AG10803 (cell line): ENCODE measurements at regions not wholly inside any gene's neighbourhood (a gene's known extent, or its start where the extent isn't known, plus 50 kb on each side); places are given as distances from the start of the nearest gene placed in this dataset.

Experiments used
- DNase-seq: peaks from one replicate; pipeline ENCODE4 v3.0.0; 2010; ENCODE audit warnings: low read depth
- H3K4me3 ChIP-seq: 2 replicates; pipeline ENCODE4 v1.5.1; 2011; ENCODE audit warnings: mild to moderate bottlenecking, low read length, control low read depth
- CTCF ChIP-seq: conservative IDR thresholded peaks from 2 replicates; pipeline ENCODE4 v1.5.1; 2011; ENCODE audit warnings: mild to moderate bottlenecking, low read length, control low read depth, inconsistent platforms

- no peak for TF ChIP-seq CTCF
- no peak for DNase-seq
- H3K4me3 ChIP-seq: no peak overlapping the region
Observed at GRCh38 chrX:150017868-150018267, 79.6 kb upstream of the EOLA2 start.

- TF ChIP-seq CTCF: 0 out of 2 replicates have a peak, but pooled peaks have one; percentile 12
- DNase-seq: peak; percentile 76
- no peak overlapping the region for H3K4me3 ChIP-seq
Observed at GRCh38 chrX:150018931-150019361, 80.7 kb upstream of the EOLA2 start.

GRCh38 chrX:150028692-150029091 is 90.4 kb upstream of the EOLA2 start:
- H3K4me3 ChIP-seq: no peak overlapping the region
- DNase-seq: no peak
- TF ChIP-seq CTCF: no peak

GRCh38 chrX:150032742-150033141 is 94.5 kb upstream of the EOLA2 start:
- peak; percentile 74 for DNase-seq
- H3K4me3 ChIP-seq: no peak overlapping the region
- TF ChIP-seq CTCF: no peak

- DNase-seq: no peak
- no peak for TF ChIP-seq CTCF
Observed at GRCh38 chrX:150034788-150035187, 96.5 kb upstream of the EOLA2 start.

GRCh38 chrX:150035531-150035930 is 97.2 kb upstream of the EOLA2 start:
- no peak overlapping the region for H3K4me3 ChIP-seq
- TF ChIP-seq CTCF: no peak
- peak; percentile 38 for DNase-seq

More at GRCh38 chrX:150034788-150035187, 96.5 kb upstream of the EOLA2 start:
- H3K4me3 ChIP-seq: no peak overlapping the region

GRCh38 chrX:150036181-150036580 is 97.9 kb upstream of the EOLA2 start:
- peak; percentile 83 for DNase-seq
- TF ChIP-seq CTCF: no peak
- H3K4me3 ChIP-seq: no peak overlapping the region
